Liver (tissue), 8 donors: ENCODE measurements at regions not wholly inside any gene's neighbourhood (a gene's known extent, or its start where the extent isn't known, plus 50 kb on each side); places are given as distances from the start of the nearest gene placed in this dataset.

Experiments
- DNase-seq: peaks from one replicate; pipeline ENCODE4 v3.0.0-alpha.2; 2017; ENCODE audit warnings: low spot score
- H3K27ac ChIP-seq, 2 donors: one replicate each; pipeline ENCODE4 v1.7.0; 2013; ENCODE audit warnings: inconsistent platforms in 2 of 2, low read length in 2 of 2, control low read depth in 1 of 2, low read depth in 1 of 2, mild to moderate bottlenecking in 1 of 2
- H3K27me3 ChIP-seq, 4 donors: one replicate each; pipeline versions ENCODE4 v1.6.1 to v1.7.0; 2013; ENCODE audit warnings: low read length in 3 of 4, inconsistent platforms in 1 of 4, mild to moderate bottlenecking in 1 of 4, moderate library complexity in 1 of 4; ENCODE audit not compliant: control insufficient read depth in 4 of 4, insufficient read depth in 4 of 4
- H3K36me3 ChIP-seq, 4 donors: one replicate each; pipeline versions ENCODE4 v1.6.1 to v1.7.0; 2013; ENCODE audit warnings: low read length in 3 of 4, mild to moderate bottlenecking in 3 of 4, low read depth in 1 of 4, moderate library complexity in 1 of 4; ENCODE audit not compliant: control insufficient read depth in 4 of 4, insufficient read depth in 3 of 4
- H3K4me1 ChIP-seq, 4 donors: one replicate each; pipeline versions ENCODE4 v1.6.1 to v1.7.0; 2013; ENCODE audit warnings: low read length in 3 of 4, mild to moderate bottlenecking in 3 of 4, moderate library complexity in 1 of 4; ENCODE audit not compliant: control insufficient read depth in 4 of 4, insufficient read depth in 4 of 4
- H3K4me3 ChIP-seq, 3 donors: one replicate each; pipeline versions ENCODE4 v1.6.1 to v1.7.0; 2013; ENCODE audit warnings: low read length in 3 of 3, control low read depth in 1 of 3, low read depth in 1 of 3, mild to moderate bottlenecking in 1 of 3
- H3K9ac ChIP-seq, 2 donors: one replicate each; pipeline ENCODE4 v1.7.0; 2013; ENCODE audit warnings: low read length in 2 of 2, mild to moderate bottlenecking in 2 of 2, moderate library complexity in 2 of 2, control low read depth in 1 of 2, low read depth in 1 of 2
- H3K9me3 ChIP-seq, 4 donors: one replicate each; pipeline versions ENCODE4 v1.6.1 to v1.7.0; 2013; ENCODE audit warnings: low read length in 3 of 4; ENCODE audit not compliant: control insufficient read depth in 4 of 4
- EGR1 ChIP-seq, 2 donors: IDR thresholded peaks; 2 replicates each; pipeline ENCODE4 v1.6.1; 2016 to 2018; ENCODE audit warnings: antibody characterized with exemption in 2 of 2, low read depth in 2 of 2
- FOXA1 ChIP-seq: IDR thresholded peaks from 2 replicates; pipeline ENCODE4 v1.6.1; 2016; ENCODE audit warnings: antibody characterized with exemption
- FOXA2 ChIP-seq: IDR thresholded peaks from 2 replicates; pipeline ENCODE4 v1.6.1; 2016; ENCODE audit warnings: antibody characterized with exemption
- GABPA ChIP-seq, 2 donors: IDR thresholded peaks in 1 of 2; conservative IDR thresholded peaks in 1 of 2; 2 replicates each; pipeline ENCODE4 v1.6.1; 2016; ENCODE audit warnings: antibody characterized with exemption in 2 of 2, mild to moderate bottlenecking in 1 of 2, moderate library complexity in 1 of 2
- HNF4A ChIP-seq, 2 donors: conservative IDR thresholded peaks; 2 replicates each; pipeline ENCODE4 v1.6.1; 2016; ENCODE audit warnings: antibody characterized with exemption in 2 of 2, mild to moderate bottlenecking in 2 of 2
- HNF4G ChIP-seq: IDR thresholded peaks from 2 replicates; pipeline ENCODE4 v1.6.1; 2016; ENCODE audit warnings: antibody characterized with exemption
- JUND ChIP-seq, 2 donors: IDR thresholded peaks; 2 replicates each; pipeline ENCODE4 v1.6.1; 2016; ENCODE audit warnings: antibody characterized with exemption in 2 of 2
- NR2F2 ChIP-seq: IDR thresholded peaks from 2 replicates; pipeline ENCODE4 v1.6.1; 2016; ENCODE audit warnings: antibody characterized with exemption
- RAD21 ChIP-seq, 2 donors: IDR thresholded peaks; 2 replicates each; pipeline ENCODE4 v1.6.1; 2016; ENCODE audit warnings: antibody characterized with exemption in 2 of 2, mild to moderate bottlenecking in 2 of 2
- RXRA ChIP-seq, 2 donors: IDR thresholded peaks; 2 replicates each; pipeline ENCODE4 v1.6.1; 2017 to 2018; ENCODE audit warnings: antibody characterized with exemption in 2 of 2, mild to moderate bottlenecking in 1 of 2
- SP1 ChIP-seq: IDR thresholded peaks from 2 replicates; pipeline ENCODE4 v1.6.1; 2018; ENCODE audit warnings: antibody characterized with exemption, mild to moderate bottlenecking
- TAF1 ChIP-seq: conservative IDR thresholded peaks from 2 replicates; pipeline ENCODE4 v1.6.1; 2016; ENCODE audit warnings: antibody characterized with exemption, mild to moderate bottlenecking
- YY1 ChIP-seq: IDR thresholded peaks from 2 replicates; pipeline ENCODE4 v1.6.1; 2016; ENCODE audit warnings: antibody characterized with exemption, mild to moderate bottlenecking
- WGBS: extraction: QIAGEN DNeasy Blood & Tissue Kit; methylation state at CpG from one replicate; pipeline ENCODE4 v1.1.7; 2013; 5-methylcytosine and 5-hydroxymethylcytosine counted together
- TF ChIP-seq, protein P1 (sequence below): fragments of 150-350 bp; IDR thresholded peaks from 2 replicates; pipeline ENCODE4 v1.5.1; 2017; ENCODE audit warnings: improper control_type of control experiment, low read depth, low read length; ENCODE audit not compliant: missing input control
- TF ChIP-seq, protein P2 (sequence below): IDR thresholded peaks from 2 replicates; pipeline ENCODE4 v1.6.1; 2016; ENCODE audit warnings: antibody characterized with exemption
- TF ChIP-seq, protein P3 (sequence below): IDR thresholded peaks from 2 replicates; pipeline ENCODE4 v1.6.1; 2016; ENCODE audit warnings: antibody characterized with exemption
- TF ChIP-seq, protein P4 (sequence below): IDR thresholded peaks from 2 replicates; pipeline ENCODE4 v1.6.1; 2016; ENCODE audit warnings: antibody characterized with exemption, mild to moderate bottlenecking
- TF ChIP-seq, protein P5 (sequence below): IDR thresholded peaks from 2 replicates; pipeline ENCODE4 v1.6.1; 2016; ENCODE audit warnings: antibody characterized with exemption
- donor health status: healthy.
- donor health status: healthy.
- donor health status: healthy.
- donor health status: healthy.
- donor health status: healthy.

DNA sequence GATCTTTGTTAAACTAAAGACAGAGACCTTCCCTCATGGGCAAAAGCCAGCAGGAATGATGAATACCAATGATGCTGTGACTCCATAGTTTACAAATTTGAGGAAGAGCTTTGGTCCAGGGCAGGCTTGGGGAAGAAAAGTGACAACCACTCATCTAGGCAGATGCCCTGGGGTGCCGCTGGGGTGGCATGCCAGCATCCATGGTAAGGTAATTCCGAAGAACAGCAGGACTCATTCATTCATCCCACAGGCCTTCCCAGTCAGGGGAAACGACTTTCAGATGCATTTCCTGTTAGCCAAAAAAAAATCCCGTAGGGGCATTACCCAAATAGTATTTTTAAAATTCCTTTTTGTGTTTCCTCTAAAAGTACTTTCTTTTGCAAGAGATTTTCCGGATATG lies 180.7 kb upstream of the SERPINE2 start:
- Histone ChIP-seq H3K4me3 (no peak overlapping the region), H3K9me3 (no peaks in the 10 kb centered on the region), H3K9ac (no peak overlapping the region), H3K27ac (no peak overlapping the region), H3K36me3 (no peaks in the 10 kb centered on the region), H3K4me1 (no peaks in the 10 kb centered on the region), H3K27me3 (peaks cover 0 to 5% (median 0%) of the 10 kb centered on the region in 4 donors)
- 81% methylated on average over 5 of the region's 5 CpGs for WGBS
- TF ChIP-seq FOXA2 (no peak), JUND (IDR thresholded peaks at IDR 0.05) (no peak), TAF1 (no peak), RXRA (IDR thresholded peaks at IDR 0.05) (no peak), EGR1 (IDR thresholded peaks at IDR 0.05; ENCODE audit: low read depth in 2 of 2) (no peak), HNF4A (conservative IDR thresholded peaks at IDR 0.05) (no peak), GABPA (IDR thresholded peaks at IDR 0.05 in 1 of 2, conservative IDR thresholded peaks at IDR 0.05 in 1 of 2) (no peak), NR2F2 (no peak), RAD21 (IDR thresholded peaks at IDR 0.05) (no peak), HNF4G (no peak), YY1 (no peak)
- TF ChIP-seq, protein P1, sequence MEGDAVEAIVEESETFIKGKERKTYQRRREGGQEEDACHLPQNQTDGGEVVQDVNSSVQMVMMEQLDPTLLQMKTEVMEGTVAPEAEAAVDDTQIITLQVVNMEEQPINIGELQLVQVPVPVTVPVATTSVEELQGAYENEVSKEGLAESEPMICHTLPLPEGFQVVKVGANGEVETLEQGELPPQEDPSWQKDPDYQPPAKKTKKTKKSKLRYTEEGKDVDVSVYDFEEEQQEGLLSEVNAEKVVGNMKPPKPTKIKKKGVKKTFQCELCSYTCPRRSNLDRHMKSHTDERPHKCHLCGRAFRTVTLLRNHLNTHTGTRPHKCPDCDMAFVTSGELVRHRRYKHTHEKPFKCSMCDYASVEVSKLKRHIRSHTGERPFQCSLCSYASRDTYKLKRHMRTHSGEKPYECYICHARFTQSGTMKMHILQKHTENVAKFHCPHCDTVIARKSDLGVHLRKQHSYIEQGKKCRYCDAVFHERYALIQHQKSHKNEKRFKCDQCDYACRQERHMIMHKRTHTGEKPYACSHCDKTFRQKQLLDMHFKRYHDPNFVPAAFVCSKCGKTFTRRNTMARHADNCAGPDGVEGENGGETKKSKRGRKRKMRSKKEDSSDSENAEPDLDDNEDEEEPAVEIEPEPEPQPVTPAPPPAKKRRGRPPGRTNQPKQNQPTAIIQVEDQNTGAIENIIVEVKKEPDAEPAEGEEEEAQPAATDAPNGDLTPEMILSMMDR, result no peak
- TF ChIP-seq, protein P2, sequence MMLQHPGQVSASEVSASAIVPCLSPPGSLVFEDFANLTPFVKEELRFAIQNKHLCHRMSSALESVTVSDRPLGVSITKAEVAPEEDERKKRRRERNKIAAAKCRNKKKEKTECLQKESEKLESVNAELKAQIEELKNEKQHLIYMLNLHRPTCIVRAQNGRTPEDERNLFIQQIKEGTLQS, result no peak
- TF ChIP-seq, protein P3, sequence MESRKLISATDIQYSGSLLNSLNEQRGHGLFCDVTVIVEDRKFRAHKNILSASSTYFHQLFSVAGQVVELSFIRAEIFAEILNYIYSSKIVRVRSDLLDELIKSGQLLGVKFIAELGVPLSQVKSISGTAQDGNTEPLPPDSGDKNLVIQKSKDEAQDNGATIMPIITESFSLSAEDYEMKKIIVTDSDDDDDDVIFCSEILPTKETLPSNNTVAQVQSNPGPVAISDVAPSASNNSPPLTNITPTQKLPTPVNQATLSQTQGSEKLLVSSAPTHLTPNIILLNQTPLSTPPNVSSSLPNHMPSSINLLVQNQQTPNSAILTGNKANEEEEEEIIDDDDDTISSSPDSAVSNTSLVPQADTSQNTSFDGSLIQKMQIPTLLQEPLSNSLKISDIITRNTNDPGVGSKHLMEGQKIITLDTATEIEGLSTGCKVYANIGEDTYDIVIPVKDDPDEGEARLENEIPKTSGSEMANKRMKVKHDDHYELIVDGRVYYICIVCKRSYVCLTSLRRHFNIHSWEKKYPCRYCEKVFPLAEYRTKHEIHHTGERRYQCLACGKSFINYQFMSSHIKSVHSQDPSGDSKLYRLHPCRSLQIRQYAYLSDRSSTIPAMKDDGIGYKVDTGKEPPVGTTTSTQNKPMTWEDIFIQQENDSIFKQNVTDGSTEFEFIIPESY, result no peak
- DNase-seq, result no peak

DNA sequence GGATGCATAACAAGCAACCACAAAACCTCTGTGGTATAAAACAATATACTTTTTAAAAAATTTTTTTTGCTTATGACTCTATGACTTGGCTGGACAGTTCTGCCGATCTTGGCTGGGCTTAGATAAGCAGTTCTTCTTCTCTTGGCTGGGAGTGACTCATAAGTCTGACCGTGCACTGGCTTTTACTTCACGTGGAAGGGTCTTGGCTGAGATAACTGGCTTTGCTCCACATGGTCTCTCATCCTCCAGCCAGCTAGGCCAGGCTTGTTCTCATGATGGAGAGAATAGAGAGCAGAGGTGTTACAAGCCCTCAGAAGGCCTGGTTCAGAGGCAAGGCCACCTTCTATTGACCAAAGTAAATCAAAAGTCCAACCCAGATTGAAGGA lies 178.9 kb upstream of the SERPINE2 start:
- H3K9ac ChIP-seq, result no peak overlapping the region
- TF ChIP-seq HNF4G (no peak), RAD21 (IDR thresholded peaks at IDR 0.05) (no peak), RXRA (IDR thresholded peaks at IDR 0.05) (no peak), FOXA1 (no peak), JUND (IDR thresholded peaks at IDR 0.05) (no peak), GABPA (IDR thresholded peaks at IDR 0.05 in 1 of 2, conservative IDR thresholded peaks at IDR 0.05 in 1 of 2) (no peak), TAF1 (no peak), YY1 (no peak), FOXA2 (no peak), HNF4A (conservative IDR thresholded peaks at IDR 0.05) (no peak), NR2F2 (no peak), SP1 (no peak), EGR1 (IDR thresholded peaks at IDR 0.05; ENCODE audit: low read depth in 2 of 2) (no peak)
- TF ChIP-seq, protein P1, result no peak
- TF ChIP-seq, protein P3, result no peak
- TF ChIP-seq, protein P4, sequence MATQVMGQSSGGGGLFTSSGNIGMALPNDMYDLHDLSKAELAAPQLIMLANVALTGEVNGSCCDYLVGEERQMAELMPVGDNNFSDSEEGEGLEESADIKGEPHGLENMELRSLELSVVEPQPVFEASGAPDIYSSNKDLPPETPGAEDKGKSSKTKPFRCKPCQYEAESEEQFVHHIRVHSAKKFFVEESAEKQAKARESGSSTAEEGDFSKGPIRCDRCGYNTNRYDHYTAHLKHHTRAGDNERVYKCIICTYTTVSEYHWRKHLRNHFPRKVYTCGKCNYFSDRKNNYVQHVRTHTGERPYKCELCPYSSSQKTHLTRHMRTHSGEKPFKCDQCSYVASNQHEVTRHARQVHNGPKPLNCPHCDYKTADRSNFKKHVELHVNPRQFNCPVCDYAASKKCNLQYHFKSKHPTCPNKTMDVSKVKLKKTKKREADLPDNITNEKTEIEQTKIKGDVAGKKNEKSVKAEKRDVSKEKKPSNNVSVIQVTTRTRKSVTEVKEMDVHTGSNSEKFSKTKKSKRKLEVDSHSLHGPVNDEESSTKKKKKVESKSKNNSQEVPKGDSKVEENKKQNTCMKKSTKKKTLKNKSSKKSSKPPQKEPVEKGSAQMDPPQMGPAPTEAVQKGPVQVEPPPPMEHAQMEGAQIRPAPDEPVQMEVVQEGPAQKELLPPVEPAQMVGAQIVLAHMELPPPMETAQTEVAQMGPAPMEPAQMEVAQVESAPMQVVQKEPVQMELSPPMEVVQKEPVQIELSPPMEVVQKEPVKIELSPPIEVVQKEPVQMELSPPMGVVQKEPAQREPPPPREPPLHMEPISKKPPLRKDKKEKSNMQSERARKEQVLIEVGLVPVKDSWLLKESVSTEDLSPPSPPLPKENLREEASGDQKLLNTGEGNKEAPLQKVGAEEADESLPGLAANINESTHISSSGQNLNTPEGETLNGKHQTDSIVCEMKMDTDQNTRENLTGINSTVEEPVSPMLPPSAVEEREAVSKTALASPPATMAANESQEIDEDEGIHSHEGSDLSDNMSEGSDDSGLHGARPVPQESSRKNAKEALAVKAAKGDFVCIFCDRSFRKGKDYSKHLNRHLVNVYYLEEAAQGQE, result no peak
- TF ChIP-seq, protein P5, sequence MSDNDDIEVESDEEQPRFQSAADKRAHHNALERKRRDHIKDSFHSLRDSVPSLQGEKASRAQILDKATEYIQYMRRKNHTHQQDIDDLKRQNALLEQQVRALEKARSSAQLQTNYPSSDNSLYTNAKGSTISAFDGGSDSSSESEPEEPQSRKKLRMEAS, result no peak
- TF ChIP-seq, protein P2, result no peak
- H3K9me3 ChIP-seq, result no peaks in the 10 kb centered on the region
- no peak overlapping the region for H3K4me3 ChIP-seq
- 58% methylated on average over 3 of the region's 3 CpGs for WGBS
- H3K4me1 ChIP-seq, result no peaks in the 10 kb centered on the region
- peaks cover 0 to 5% (median 0%) of the 10 kb centered on the region in 4 donors for H3K27me3 ChIP-seq
- no peak overlapping the region for H3K27ac ChIP-seq
- DNase-seq, result no peak
- H3K36me3 ChIP-seq, result no peaks in the 10 kb centered on the region
